Stimulated activated CD4-positive, alpha-beta T cell treated with anti-CD3 and anti-CD28 coated beads, Interleukin-1b, Interleukin-23, amount 100 ng/mL, for 24 hours (primary cell): ENCODE measurements at regions not wholly inside any gene's neighbourhood (a gene's known extent, or its start where the extent isn't known, plus 50 kb on each side); places are given as distances from the start of the nearest gene placed in this dataset.
"Not testable (repeated sequence)": the region's sequence is repeated elsewhere in the genome, so short reads cannot be mapped to it uniquely, and the experiment has no call there.

Experiments used
- DNase-seq, 4 experiments: peaks; one replicate each; pipeline ENCODE4 v3.0.0-alpha.2; 2020; ENCODE audit warnings: low read depth in 4 of 4, low spot score in 1 of 4

- no peak for DNase-seq
Observed at GRCh38 chr9:75274781-75275180, 186.5 kb downstream of the OSTF1 start.

- DNase-seq, result no peak
Observed at GRCh38 chr9:75282047-75282446, 193.7 kb downstream of the OSTF1 start.

- no peak for DNase-seq
Observed at GRCh38 chr9:75289332-75289731, 201.0 kb downstream of the OSTF1 start.

GRCh38 chr9:75299324-75299723 is 211.0 kb downstream of the OSTF1 start:
- no peak for DNase-seq

- no peak for DNase-seq
Observed at GRCh38 chr9:75333624-75334023, 245.3 kb downstream of the OSTF1 start.

GRCh38 chr9:75358846-75359245 is 270.5 kb downstream of the OSTF1 start:
- DNase-seq, result no peak

- no peak for DNase-seq
Observed at GRCh38 chr9:75359638-75360037, 271.3 kb downstream of the OSTF1 start.

- DNase-seq, result no peak
Observed at GRCh38 chr9:75360252-75360651, 271.9 kb downstream of the OSTF1 start.

GRCh38 chr9:75362446-75362845 is 274.1 kb downstream of the OSTF1 start:
- not testable (repeated sequence) for DNase-seq

GRCh38 chr9:75365196-75365595 is 276.9 kb downstream of the OSTF1 start:
- DNase-seq, result no peak

GRCh38 chr9:75369989-75370388 is 281.7 kb downstream of the OSTF1 start:
- no peak for DNase-seq

GRCh38 chr9:75372499-75373268 is 284.4 kb downstream of the OSTF1 start:
- no peak for DNase-seq

GRCh38 chr9:75376680-75377254 is 288.5 kb downstream of the OSTF1 start:
- no peak for DNase-seq

GRCh38 chr9:75378036-75378435 is 289.7 kb downstream of the OSTF1 start:
- no peak for DNase-seq

- no peak for DNase-seq
Observed at GRCh38 chr9:75378926-75379325, 290.6 kb downstream of the OSTF1 start.

- no peak for DNase-seq
Observed at GRCh38 chr9:75382126-75382525, 293.8 kb downstream of the OSTF1 start.

- DNase-seq, result not testable (repeated sequence)
Observed at GRCh38 chr9:75383420-75384034, 295.2 kb downstream of the OSTF1 start.

GRCh38 chr9:75385236-75385635 is 296.9 kb downstream of the OSTF1 start:
- no peak for DNase-seq

GRCh38 chr9:75389101-75389500 is 300.8 kb downstream of the OSTF1 start:
- no peak for DNase-seq

- no peak for DNase-seq
Observed at GRCh38 chr9:75390951-75391350, 302.6 kb downstream of the OSTF1 start.

- DNase-seq, result no peak
Observed at GRCh38 chr9:75391497-75391896, 303.2 kb downstream of the OSTF1 start.

- DNase-seq, result no peak
Observed at GRCh38 chr9:75395336-75395735, 307.0 kb downstream of the OSTF1 start.
